ENCODE measurements at regions not wholly inside any gene's neighbourhood (a gene's known extent, or its start where the extent isn't known, plus 50 kb on each side); places are given as distances from the start of the nearest gene placed in this dataset.

GRCh38 chr3:87425056-87425455 lies 148.7 kb upstream of the POU1F1 start:
- TF ChIP-seq CTCF (IDR thresholded peaks at IDR 0.05), result no peak
- no peak for TF ChIP-seq JUN (CRISPR knock-in tag; IDR thresholded peaks at IDR 0.05)
- TF ChIP-seq FOXJ3 (CRISPR knock-in tag; IDR thresholded peaks at IDR 0.05; ENCODE audit: borderline replicate concordance), result no peak
- no peak for TF ChIP-seq OVOL2 (CRISPR knock-in tag; IDR thresholded peaks at IDR 0.05; ENCODE audit: borderline replicate concordance)
- TF ChIP-seq E2F1 (CRISPR knock-in tag; IDR thresholded peaks at IDR 0.05), result no peak
- no peak for TF ChIP-seq ZNF532 (CRISPR knock-in tag; IDR thresholded peaks at IDR 0.05; ENCODE audit: borderline replicate concordance)
